Stimulated activated CD4-positive, alpha-beta T cell treated with anti-CD3 and anti-CD28 coated beads, Interleukin-4, amount 100 ng/mL, for 4 hours (primary cell): ENCODE measurements at regions not wholly inside any gene's neighbourhood (a gene's known extent, or its start where the extent isn't known, plus 50 kb on each side); places are given as distances from the start of the nearest gene placed in this dataset.
A peak's percentile ranks its signal among the peaks of the same experiment; 100 is the strongest.
"Not testable (repeated sequence)": the region's sequence is repeated elsewhere in the genome, so short reads cannot be mapped to it uniquely, and the experiment has no call there.

Source experiments
- DNase-seq, 2 experiments: peaks; one replicate each; pipeline ENCODE4 v3.0.0-alpha.2; 2020

DNA sequence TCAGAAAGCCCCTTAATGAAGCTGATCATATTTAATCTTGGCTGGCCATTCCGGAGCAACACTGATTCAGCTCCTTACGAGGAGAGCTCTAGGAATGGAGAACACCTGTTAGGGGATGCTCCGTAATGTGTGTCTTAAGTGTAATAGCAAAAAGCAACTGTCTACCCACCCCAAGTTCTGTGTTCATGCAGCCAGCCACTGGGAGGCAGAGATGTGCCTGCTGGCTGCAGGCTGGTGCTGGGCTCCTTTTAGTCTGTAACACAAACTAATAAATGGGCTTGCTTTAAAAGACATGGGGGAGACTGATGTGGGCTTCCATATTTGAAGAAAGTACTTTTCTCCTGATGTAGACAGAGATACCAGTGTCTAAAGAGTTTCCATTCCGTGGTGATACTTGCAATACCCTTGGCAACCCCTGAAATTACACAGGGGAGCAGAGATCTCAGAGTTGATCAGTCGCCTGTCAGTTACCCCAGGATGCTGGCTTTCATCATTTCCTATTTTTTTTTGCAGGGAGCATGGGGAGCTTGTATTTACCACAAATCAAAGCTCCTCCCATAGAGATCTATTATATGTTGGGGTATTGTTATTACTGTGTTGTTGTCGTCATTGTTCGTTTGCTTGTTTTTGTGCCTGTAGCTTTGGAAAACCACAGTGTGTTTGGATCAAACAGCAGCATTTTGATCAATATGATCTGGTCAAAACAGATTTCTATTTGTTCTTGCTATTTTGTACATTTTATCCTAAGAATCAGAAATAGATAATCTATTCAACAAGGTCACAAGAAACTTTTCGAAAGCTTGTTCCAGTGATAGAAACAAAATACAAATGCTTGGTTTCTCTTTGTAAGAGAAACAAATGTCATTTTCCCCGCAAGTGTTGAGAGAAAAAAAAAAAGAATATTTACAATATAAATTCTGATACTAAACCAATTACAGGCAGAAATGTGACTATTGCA, 65.8 kb downstream of the MTX3 start:
- DNase-seq: peak; percentile 11 to 13

DNA sequence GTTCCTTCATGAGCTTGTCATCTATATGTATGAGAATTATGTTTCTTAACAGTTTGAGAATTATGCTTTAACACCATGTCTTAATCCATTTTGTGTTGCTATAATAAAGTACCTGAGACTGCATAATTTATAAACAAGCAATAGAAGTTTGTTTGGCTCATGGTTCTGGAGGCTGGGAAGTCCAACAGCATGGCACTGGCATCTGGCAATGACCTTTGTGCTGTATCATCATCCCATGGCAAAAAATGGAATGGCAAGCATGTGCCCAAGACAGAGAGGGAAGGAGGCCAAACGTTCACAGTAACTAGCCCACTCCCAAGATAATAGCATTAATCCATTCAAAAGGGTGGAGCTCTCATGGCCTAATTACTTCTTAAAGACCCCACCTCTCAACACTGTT, 67.6 kb downstream of the MTX3 start:
- no peak for DNase-seq

DNA sequence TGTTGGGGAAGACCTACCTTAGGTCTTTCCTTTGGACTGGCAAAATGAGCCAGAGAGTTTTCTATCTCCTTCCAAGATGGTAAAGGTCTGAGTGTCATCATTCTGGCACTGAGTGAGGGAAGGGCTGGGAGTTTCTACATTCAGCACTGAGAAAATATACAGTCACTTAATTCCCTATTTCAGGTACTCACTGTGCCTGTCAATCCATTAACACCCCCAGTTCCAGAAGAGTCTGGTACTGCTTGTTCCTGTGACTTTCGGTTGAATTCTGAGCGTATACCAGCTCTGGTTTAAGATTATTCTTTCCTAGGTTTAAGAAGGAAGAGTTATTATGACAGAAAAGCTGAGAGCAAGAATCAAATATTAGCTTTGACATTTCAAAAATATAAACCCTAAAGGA, 68.4 kb downstream of the MTX3 start:
- DNase-seq: no peak

DNA sequence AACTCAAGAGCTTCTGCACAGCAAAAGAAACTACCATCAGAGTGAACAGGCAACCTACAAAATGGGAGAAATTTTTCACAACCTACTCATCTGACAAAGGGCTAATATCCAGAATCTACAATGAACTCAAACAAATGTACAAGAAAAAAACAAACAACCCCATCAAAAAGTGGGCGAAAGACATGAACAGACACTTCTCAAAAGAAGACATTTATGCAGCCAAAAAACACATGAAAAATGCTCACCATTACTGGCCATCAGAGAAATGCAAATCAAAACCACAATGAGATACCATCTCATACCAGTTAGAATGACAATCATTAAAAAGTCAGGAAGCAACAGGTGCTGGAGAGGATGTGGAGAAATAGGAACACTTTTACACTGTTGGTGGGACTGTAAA, 83.6 kb downstream of the MTX3 start:
- not testable (repeated sequence) for DNase-seq

DNA sequence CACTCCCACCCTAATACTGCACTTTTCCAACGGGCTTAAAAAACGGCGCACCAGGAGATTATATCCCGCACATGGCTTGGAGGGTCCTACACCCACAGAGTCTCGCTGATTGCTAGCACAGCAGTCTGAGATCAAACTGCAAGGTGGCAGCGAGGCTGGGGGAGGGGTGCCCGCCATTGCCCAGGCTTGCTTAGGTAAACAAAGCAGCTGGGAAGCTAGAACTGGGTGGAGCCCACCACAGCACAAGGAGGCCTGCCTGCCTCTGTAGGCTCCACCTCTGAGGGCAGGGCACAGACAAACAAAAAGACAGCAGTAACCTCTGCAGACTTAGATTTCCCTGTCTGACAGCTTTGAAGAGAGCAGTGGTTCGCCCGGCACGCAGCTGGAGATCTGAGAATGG, 88.5 kb downstream of the MTX3 start:
- not testable (repeated sequence) for DNase-seq

DNA sequence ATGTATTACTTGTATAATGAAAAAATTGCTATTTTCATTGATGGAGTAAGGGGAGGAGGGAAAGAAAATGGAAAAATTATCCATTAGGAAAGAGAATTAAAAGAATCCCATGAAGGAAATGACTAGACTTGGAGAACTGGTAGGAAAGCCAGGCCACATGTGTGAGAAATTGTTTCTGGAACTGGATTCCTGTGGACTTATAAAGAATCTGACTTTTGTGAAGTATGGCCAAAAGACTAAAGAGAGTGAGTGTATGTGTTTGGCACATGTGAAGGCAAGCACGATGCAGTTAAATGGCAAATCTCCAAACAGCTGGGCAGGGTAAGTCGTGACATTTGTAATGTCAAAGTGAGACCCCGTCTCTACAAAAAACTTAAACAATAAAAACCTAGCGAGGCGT, 89.4 kb downstream of the MTX3 start:
- DNase-seq: no peak

DNA sequence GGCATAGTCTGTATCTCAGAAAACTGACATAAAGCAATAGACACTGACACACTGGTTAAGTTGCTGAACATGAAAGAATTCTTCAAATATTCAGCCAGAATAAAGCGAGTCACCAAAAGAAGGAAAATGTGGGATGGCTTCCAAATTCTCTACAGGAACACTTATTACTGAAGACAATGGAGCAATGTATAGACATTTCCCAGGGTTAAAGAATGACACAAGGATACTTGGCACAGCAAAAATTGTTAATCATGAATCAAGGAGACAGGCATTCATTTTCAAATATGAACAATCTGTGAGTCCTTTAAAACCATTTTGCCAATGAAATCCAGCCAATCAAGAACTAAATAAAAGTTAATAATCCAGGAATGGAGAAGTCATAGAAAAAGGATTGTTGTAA, 92.5 kb downstream of the MTX3 start:
- no peak for DNase-seq

DNA sequence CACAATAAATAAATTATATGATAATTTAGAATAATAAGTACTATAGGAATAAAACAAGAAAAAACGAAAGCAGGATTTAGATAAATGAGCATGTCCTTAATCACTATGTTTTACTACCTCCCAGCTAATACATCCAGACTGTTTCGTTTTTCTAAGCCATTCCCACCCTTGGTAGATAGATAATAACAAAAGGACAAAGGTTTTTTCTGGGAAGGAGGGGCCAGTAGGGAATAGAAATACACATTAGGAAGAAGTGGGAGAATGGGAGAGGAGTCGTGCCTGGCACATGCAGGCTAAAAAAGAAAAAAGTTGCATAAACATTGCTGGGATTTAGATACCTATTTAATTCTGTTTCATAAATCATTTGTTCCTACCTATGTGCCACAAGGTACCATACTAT, 97.1 kb downstream of the MTX3 start:
- no peak for DNase-seq

DNA sequence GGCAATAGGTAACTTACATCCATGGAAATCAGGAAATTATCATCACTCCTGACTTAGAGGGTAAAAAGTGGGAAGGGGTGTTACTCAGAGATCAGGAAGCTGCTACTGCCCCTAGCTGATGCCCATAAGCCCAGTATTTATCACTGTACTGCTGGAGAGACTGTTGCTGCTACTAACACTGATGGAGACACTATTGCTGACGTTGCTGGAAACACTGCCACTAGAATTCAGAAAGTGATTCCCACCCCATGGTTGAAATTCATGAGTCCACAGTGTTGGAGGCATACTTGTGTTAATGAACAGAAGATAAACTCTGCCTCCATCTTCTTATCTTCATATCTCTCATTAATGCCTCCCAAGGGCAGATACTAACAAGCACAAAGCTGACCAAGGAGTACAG, 97.6 kb downstream of the MTX3 start:
- DNase-seq: no peak

DNA sequence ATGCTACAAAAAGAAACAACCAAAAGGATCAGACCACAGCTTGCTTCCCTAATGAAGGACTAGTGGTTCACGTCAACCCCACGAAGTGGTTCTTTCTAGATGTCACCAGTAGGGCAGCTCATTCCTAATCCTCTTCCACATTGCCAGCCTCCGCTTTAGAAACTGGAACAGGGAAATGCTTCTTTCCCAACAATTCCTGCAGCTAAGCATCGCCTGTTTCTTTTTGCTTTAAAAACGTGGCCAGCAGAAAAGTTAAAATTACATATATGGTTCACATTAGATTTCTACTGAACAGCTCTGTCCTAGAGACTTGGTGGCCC, 100.2 kb downstream of the MTX3 start:
- DNase-seq: no peak

DNA sequence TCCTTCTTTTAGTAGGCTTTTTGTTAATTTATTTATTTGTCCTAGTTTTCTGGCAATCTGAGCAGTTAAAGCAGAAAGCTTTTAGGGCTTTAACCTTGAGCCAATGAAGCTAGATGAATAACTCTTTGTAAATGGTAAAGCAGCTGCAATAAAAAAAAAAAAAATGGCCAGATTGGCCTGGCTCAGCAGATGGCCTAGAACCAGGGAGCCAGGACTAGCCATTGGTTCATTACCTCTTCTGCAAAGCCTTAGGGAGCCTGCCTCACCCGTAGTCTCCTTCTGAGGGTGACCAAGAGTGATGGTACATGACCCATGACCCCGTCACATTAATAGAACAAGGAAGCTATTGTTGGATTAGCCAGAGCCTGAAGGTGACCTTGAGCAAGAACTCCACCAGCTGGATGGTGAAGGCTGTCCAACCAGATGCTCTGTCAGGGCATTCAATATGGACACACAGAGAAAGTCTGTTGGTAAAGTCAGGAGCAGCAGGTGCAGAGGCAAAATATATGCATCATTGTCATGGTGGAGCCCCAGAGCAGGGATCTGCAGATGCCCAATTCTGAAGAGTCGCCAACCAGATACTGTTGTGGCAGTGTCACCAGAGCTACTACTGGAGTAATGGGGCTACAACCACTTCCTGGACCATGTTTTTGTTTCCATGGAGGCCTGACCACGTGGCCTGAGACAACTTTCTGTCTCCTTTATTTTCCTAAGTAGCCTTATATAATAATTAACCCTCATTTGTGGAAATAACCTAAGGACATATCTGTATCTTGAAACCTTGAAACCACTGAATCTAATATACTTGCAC, 100.7 kb downstream of the MTX3 start:
- DNase-seq: no peak

DNA sequence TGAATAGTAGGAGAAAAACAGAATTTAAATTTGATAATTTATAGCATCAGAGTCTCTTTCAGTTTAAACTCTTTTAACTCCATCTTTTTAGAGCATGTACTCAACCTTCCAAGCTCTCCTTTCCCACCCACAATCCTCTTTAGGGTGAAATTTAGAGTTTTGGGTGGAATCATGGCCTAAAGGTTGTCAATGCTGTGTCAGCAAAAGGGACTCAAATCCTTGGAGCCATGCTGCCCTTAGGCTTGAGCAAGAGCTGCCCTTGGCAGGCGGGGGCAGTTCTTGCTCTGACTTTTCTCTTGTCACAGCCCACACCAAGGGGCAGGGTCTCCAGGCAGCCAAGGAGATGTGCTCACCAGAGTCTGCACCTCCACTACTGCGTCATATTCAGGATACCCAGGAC, 102.4 kb downstream of the MTX3 start:
- DNase-seq: no peak

DNA sequence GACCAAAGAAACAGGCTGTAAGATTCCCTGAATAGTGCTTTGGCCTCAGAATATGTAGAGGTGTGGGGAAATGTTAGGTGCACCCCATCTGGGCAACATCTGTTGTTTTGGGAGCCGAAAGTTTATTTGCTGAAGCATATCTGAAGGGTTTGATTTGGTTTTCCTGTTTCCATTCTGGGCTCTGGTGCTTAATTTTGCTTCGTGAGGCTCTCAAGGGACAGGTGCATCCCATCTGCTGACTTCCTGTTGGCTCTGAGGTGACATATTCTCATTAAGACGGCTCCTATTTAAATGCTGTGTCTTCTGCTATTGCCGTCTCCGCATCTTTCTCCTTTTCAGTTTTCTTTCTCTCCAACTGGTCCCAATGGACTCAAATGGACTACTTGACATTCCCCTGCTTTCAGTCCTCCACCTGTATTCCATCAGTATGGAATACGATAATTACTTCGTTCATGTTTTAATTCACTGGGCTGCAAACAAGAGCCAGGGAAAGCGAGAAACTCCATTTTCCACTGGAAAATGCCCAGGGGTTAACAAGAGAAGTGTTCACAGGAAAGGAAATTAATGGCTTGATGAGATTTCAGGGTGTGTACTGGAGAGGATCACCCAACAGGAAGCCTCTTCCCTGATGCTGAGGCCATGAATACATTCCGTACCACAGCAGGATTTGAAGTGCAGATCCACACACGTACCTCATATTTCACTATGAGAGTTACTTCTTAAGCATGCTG, 104.0 kb downstream of the MTX3 start:
- DNase-seq: no peak

DNA sequence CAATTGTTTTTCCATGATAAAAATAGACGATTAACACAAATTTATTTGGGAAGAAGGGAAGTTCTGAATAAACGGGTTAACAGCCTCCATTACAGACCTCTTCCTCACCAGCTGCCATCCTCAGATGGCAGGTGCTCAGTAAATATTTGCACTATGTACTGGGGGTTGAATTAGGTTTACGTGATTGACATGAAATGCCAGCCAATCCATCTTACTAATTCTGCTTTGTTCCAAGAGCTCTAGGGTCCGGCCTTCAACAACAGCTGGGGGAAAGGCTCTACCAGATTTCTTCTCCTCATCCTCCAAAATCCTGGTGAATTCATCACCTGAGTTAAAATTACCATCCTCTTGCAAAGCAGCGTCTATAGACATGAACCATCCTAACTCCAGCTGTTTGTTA, 104.6 kb downstream of the MTX3 start:
- no peak for DNase-seq

DNA sequence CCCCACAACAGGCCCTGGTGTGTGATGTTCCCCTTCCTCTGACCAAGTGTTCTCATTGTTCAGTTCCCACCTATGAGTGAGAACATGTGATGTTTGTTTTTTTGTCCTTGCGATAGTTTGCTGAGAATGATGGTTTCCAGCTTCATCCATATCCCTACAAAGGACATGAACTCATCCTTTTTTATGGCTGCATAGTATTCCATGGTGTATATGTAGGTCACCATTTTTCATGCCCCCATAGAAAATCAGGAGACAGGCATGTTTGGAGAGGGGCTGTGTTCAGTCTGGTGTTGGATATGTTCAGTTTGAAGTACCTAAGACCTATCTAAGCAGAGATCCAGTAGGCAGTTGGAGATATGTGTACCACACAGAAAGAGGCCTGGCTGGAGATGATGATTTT, 111.2 kb downstream of the MTX3 start:
- not testable (repeated sequence) for DNase-seq

DNA sequence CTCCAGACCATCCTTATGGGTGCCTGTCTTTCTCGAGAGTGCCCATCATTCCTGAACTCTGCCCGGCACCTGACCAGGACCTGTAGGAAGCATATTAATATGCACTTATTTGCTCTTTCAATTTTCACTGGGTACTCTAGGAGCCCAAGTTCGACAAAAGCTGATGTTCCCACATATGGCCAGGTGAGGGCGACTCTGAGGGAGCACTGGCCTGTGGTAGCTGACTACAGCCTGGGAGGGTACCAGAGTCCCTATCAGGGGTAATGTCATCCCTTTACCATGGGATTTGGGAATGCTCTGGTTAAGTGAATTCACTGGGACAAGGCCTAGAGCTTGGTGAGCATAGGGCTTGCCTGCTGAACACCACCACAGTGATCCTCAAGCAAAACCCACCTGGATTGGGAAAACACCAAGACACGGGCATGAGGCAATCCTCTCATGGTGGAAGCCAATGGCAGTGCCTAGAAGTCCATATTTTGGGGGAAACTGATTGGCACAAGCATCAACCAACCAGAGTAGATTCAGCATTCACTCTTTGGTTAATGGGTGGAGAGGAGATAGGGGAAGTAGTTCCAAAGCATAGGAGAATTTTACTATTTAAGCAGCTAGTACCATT, 112.2 kb downstream of the MTX3 start:
- peak; percentile 2 to 17 for DNase-seq

DNA sequence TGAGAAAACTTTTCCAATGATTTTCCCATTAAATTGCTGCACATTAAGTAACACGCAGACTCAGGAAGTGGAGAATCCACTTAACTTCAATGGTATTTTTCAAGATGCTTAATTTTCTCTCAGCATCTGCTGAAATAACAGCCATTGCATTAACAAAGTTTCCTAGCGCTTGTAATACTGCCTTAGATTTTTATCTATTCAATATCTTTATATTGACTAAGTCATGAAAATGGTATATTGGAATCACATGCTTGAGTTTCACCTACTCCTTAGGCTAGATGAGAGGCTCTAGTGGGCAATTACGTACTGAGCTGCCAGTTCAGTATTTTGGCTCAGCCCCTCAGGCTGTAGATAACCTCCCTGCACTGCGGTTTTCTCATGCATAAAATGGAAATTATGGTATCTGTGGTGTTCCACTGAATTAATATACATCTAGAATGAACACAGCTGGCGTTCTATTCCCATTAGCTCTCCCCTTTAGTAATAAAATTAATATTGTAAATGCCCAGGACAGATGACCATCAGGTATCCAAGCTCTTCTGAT, 112.9 kb downstream of the MTX3 start:
- DNase-seq: no peak

DNA sequence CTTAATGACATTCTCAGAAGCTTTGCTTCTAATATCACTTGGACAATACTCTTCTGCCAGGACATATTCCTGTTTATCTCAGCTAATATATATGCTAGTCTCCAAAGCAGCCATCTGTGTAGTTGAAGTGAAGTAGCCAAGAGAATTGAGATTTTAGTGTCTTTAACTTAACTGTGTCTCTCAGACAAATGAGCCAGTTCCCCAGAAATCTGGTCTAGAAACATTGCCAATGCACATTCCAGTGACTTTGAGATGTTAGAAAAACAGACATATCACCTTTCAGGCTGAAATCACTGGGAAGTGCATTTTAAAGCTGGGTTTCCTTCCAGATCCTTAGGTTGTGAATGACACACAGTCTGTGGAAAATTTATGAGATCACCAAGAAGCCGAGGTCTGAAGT, 114.6 kb downstream of the MTX3 start:
- DNase-seq: no peak

DNA sequence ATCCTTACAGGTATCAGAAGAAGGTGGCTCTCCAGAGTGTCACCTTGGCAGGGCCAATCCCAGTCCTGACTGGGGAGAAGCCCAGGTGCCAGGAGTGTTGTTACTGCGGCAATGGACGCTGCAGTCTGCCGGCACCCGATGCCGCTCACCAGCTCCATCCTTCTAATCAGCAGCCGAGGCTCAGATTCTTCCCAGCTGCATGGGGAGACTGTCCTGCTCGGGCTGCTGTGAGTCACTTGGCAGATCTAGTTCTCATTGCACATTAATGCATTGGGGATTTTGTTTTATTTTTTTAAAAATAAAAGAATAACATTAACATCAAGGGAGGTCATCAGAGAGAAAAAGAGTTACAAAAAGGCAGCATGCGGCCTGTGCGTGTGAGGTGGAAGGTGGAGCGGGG, 115.8 kb downstream of the MTX3 start:
- DNase-seq: no peak

DNA sequence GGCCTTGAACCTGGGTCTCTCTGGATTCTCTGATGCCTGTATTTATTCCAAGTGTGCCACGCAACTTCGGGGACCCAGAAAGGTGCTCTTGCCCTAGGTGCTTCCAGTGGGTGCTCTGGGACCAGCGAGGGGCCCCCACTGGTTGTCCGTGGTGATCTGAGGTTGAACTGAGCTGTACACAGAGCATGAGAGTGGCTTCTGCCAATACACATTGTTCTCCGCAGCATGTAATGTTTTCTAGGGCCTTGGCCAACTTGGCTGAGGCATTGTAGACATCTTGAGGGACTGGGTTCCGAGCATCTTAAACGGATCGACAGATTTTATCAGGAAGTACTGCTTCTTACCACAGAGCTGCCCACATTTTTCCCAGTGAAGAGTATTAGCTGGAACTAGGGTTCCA, 117.9 kb downstream of the MTX3 start:
- DNase-seq: no peak

DNA sequence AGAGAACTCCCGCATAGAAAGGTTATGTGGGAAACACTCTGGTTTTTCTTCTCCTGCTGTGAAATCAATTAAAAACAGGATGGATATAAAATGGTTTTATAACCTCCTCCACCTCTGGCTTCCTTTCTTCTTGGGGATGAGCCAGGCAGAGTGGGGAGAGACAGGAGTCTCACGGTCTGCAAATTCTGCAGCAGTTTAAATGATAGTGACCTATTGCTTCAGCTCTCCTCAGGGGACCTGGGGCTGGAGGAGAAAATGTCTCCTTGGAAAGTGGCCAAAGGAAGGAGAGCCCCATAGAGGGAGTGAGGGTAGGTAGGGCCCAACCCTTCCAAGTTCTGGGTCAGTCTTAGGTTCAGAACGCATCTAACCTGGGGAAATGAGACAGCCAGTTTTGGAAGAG, 118.8 kb downstream of the MTX3 start:
- no peak for DNase-seq

DNA sequence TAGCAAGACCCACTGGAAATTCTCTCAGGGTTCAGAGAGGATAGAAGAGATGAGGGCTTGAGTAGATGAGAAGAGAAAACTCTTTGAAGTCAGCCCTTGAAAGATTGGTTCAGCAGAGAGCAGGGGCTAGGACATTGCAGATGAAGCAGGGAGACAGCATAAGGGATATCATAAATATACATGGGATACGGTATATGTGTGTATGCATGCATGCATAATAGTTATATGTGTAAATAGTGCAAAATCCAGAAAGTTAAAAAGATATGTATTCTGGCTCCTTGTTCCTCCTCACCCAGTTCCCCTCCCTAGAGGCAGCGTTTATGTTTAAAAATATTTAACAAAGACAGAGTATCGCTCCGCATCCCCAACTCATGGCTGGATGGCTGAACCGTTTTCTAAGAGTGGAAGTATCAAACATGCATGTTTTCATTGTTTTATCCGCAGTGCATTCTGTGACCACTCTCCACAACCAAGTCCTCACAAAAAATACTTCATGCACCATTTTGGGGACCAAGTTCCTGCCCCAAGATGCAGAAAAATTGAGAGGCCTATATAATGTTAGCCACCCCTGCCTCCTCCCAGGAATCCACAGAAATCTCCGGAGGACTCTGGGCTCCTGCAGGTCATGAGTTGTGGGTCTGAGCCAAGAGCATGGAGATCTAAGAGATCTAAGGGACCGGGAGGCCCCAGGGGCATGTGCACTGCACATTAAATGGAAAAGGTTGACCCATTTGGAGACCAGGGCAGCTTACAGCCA, 119.5 kb downstream of the MTX3 start:
- no peak for DNase-seq
